K562 (cell line): ENCODE measurements at regions not wholly inside any gene's neighbourhood (a gene's known extent, or its start where the extent isn't known, plus 50 kb on each side); places are given as distances from the start of the nearest gene placed in this dataset.

Source experiments
- ATAC-seq: fragments of 200-7000 bp; cut with Tn5 transposase; 3 replicates; pipeline ENCODE4 v1.9.1; 2020; ENCODE audit warnings: moderate library complexity
- BruUV-seq: library from RNA; stranded (reverse); fragments of 400-500 nt; replicated peaks from 2 replicates; lab custom pipeline; 2021; lab: Mats Ljungman, UMichigan
- CTCF ChIA-PET: fragments of 300-600 bp; formaldehyde crosslinking; extraction: SDS; loops from one replicate; lab custom pipeline; 2021; ENCODE audit warnings: low intra/inter-chr PET ratio; lab: Yijun Ruan, JAX
- POLR2A ChIA-PET: fragments of 300-600, 350-650 bp; sonication (Branson Sonifier 250); formaldehyde crosslinking; extraction: SDS; loops from one replicate; lab custom pipeline; 2021; ENCODE audit warnings: antibody characterized with exemption, inconsistent platforms; lab: Yijun Ruan, JAX
- DNase-seq, 4 experiments: peaks; one replicate each; pipeline versions ENCODE4 v3.0.0 to v3.0.0-alpha.2; 2011 to 2018; ENCODE audit warnings: low spot score in 3 of 4, mixed read lengths in 3 of 4; ENCODE audit errors: extremely low read depth in 1 of 4
- FAIRE-seq: peaks from 2 replicates; lab custom pipeline; 2011; peaks lifted over from hg19 to GRCh38; lab: Jason Lieb, UNC
- H2AFZ ChIP-seq: 2 replicates; pipeline ENCODE4 v1.6.0; 2011; ENCODE audit warnings: low read depth, low read length, control low read depth, inconsistent platforms
- H3K27ac ChIP-seq: fragments of 200-600 bp; 3 replicates; pipeline ENCODE4 v1.8.0; 2011; ENCODE audit warnings: low read depth, mild to moderate bottlenecking, control low read depth, inconsistent platforms, low read length, moderate library complexity, mixed read lengths; ENCODE audit errors: extremely low read depth
- H3K27me3 ChIP-seq, 2 experiments: fragments of 300-600 bp in 1 of 2; 2 replicates in 1 of 2; 3 replicates in 1 of 2; pipeline versions ENCODE4 v1.6.0 to v1.8.0; 2011; ENCODE audit warnings: inconsistent platforms in 2 of 2, low read length in 2 of 2, mild to moderate bottlenecking in 1 of 2, mixed read lengths in 1 of 2, moderate library complexity in 1 of 2; ENCODE audit not compliant: control insufficient read depth in 2 of 2, insufficient read depth in 2 of 2
- H3K36me3 ChIP-seq: fragments of 300-600 bp; 3 replicates; pipeline ENCODE4 v1.8.0; 2011; ENCODE audit warnings: mild to moderate bottlenecking, low read length, inconsistent platforms; ENCODE audit not compliant: control insufficient read depth, insufficient read depth
- H3K4me1 ChIP-seq, 2 experiments: fragments of 200-600 bp in 1 of 2; replicated peaks in 1 of 2; 2 replicates in 1 of 2; 3 replicates in 1 of 2; pipeline versions ENCODE4 v1.5.1 to v1.8.0; 2011; ENCODE audit warnings: inconsistent platforms in 2 of 2, low read length in 2 of 2, mild to moderate bottlenecking in 1 of 2, mixed read lengths in 1 of 2, moderate library complexity in 1 of 2; ENCODE audit not compliant: control insufficient read depth in 2 of 2, insufficient read depth in 2 of 2
- H3K4me2 ChIP-seq: 2 replicates; pipeline ENCODE4 v1.6.1; 2011; ENCODE audit warnings: low read length, control low read depth, inconsistent platforms, mixed read lengths; ENCODE audit not compliant: insufficient read depth
- H3K4me3 ChIP-seq: fragments of 200-600 bp; sonication (generic), shearing (Covaris generic); 2 replicates; pipeline ENCODE4 v1.5.1; 2016; ENCODE audit warnings: control low read depth, inconsistent platforms
- H3K79me2 ChIP-seq: fragments of 200-600 bp; 3 replicates; pipeline ENCODE4 v1.8.0; 2011; ENCODE audit warnings: low read length, inconsistent platforms; ENCODE audit not compliant: control insufficient read depth, insufficient read depth
- H3K9ac ChIP-seq, 2 experiments: 2 replicates each; pipeline versions ENCODE4 v1.6.0 to v1.6.1; 2011; ENCODE audit warnings: low read depth in 2 of 2, low read length in 2 of 2, control low read depth in 1 of 2, inconsistent platforms in 1 of 2, mild to moderate bottlenecking in 1 of 2, mixed read lengths in 1 of 2; ENCODE audit not compliant: insufficient read depth in 1 of 2
- H3K9me1 ChIP-seq: one replicate; pipeline ENCODE4 v1.6.0; 2011; ENCODE audit warnings: inconsistent platforms, mild to moderate bottlenecking, low read length, moderate library complexity; ENCODE audit not compliant: control insufficient read depth, insufficient read depth
- H3K9me3 ChIP-seq: replicated peaks from 2 replicates; pipeline ENCODE4 v1.5.1; 2011; ENCODE audit warnings: low read depth, low read length, inconsistent platforms; ENCODE audit not compliant: control insufficient read depth, insufficient read depth
- H4K20me1 ChIP-seq: replicated peaks from 2 replicates; pipeline ENCODE4 v1.6.1; 2011; ENCODE audit warnings: low read length, inconsistent platforms, mixed read lengths; ENCODE audit not compliant: control insufficient read depth, insufficient read depth
- CEBPB ChIP-seq: fragments of 450-650 bp; IDR thresholded peaks from 2 replicates; pipeline ENCODE4 v1.6.1; 2016; ENCODE audit warnings: missing genetic modification characterization, missing compliant biosample characterization
- LEF1 ChIP-seq: fragments of 450-650 bp; IDR thresholded peaks from 2 replicates; pipeline ENCODE4 v1.6.1; 2016; ENCODE audit warnings: mild to moderate bottlenecking
- NR1H2 ChIP-seq: sonication (generic); formaldehyde crosslinking; IDR thresholded peaks from 2 replicates; pipeline ENCODE4 v1.4.0; 2020; ENCODE audit warnings: mild to moderate bottlenecking, missing genetic modification reagents
- PPARD ChIP-seq: fragments of 250-450 bp; sonication (Bioruptor Pico); IDR thresholded peaks from 2 replicates; pipeline ENCODE4 v1.8.0; 2022; ENCODE audit warnings: inconsistent platforms, mild to moderate bottlenecking, moderate library complexity
- SAP30 ChIP-seq: fragments of 200-600 bp; sonication (generic); IDR thresholded peaks from 2 replicates; pipeline ENCODE4 v1.6.1; 2012; ENCODE audit warnings: borderline replicate concordance, low read depth, mild to moderate bottlenecking, moderate library complexity, low read length, control low read depth, inconsistent platforms; ENCODE audit not compliant: insufficient read depth, poor library complexity, severe bottlenecking
- SP1 ChIP-seq: sonication (generic); formaldehyde crosslinking; IDR thresholded peaks from 2 replicates; pipeline ENCODE4 v1.8.1; 2022; ENCODE audit warnings: mild to moderate bottlenecking, missing genetic modification reagents
- ZNF445 ChIP-seq: fragments of 250-450 bp; sonication (Bioruptor Pico); IDR thresholded peaks from 2 replicates; pipeline ENCODE4 v1.4.0; 2020; ENCODE audit warnings: low read depth, mild to moderate bottlenecking, moderate library complexity
- ZNF785 ChIP-seq: fragments of 250-450 bp; sonication (Bioruptor Pico); IDR thresholded peaks from 2 replicates; pipeline ENCODE4 v1.4.0; 2020; ENCODE audit warnings: mild to moderate bottlenecking
- WGBS: fragments of 100-300 bp; shearing (Covaris generic); methylation state at CpG from one replicate; pipeline ENCODE4 v1.1.6; 2016; ENCODE audit warnings: low coverage, mixed read lengths; ENCODE audit not compliant: insufficient coverage; ENCODE audit errors: missing lambda C conversion rate; 5-methylcytosine and 5-hydroxymethylcytosine counted together
- in situ Hi-C: fragments of 300-500 bp; cut with MboI; formaldehyde crosslinking; loops from 4 replicates; pipeline ENCODE4 v1.15.0; 2018; ENCODE audit warnings: inconsistent platforms, mixed read lengths
- intact Hi-C: fragments of 100-400 bp; cut with micrococcal nuclease; formaldehyde crosslinking; loops from 2 replicates; pipeline ENCODE4 v1.14.2; 2022
- TF ChIP-seq, protein P1 (sequence below): fragments of 450-650 bp; formaldehyde crosslinking; IDR thresholded peaks from 2 replicates; pipeline ENCODE4 v1.4.0; 2022; ENCODE audit warnings: missing genetic modification characterization
- TF ChIP-seq, protein P2 (sequence below): fragments of 200-800 bp; sonication (Bioruptor generic); IDR thresholded peaks from 2 replicates; pipeline ENCODE4 v1.6.1; 2016; ENCODE audit warnings: missing genetic modification characterization, missing compliant biosample characterization

DNA sequence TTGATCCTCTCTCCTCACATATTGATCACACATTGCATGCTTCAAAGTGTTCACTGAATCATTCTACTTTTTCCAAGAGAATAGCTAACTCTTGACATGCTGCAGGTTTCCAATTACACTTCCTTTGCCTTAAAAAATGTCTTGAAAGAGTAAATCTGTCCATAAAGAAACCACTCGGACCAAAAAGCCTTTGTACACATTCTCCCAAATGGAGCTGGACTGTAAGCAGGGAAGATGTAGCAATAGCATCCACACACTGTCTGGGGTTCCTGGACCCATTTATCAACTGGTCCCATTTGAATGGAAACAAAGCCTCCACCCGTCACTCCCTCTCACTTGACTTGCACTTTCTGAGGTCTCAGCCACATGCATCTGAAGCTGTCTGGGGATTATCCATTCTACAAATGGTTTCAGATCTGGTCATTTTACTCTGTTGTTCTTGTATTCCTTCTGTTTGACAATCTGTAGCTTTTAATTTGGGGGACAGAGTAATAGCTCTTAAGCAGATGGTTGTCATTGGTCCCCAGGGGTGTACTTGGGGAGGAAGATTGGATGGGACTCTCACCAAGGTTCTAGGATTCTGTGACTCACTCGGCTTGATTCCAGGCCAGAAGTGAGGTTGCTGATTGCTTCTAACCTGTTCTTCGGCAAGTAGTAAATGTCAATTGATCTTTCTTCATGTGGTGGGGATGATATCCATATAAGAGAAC lies 203.5 kb downstream of the HIBADH start:
- Histone ChIP-seq H3K36me3 (no peaks in the 10 kb centered on the region), H3K4me1 (no peaks in the 10 kb centered on the region; a peak in 1 of 5 replicates), H3K9me3 (no peaks in the 10 kb centered on the region), H3K27me3 (peaks cover 0 to 2% of the 10 kb centered on the region in 2 experiments; a peak in 3 of 5 replicates), H3K79me2 (no peaks in the 10 kb centered on the region), H3K4me3 (no peak overlapping the region), H2AFZ (no peak overlapping the region), H3K4me2 (no peak overlapping the region), H4K20me1 (no peaks in the 10 kb centered on the region), H3K27ac (no peak overlapping the region), H3K9ac (no peak overlapping the region), H3K9me1 (no peaks in the 10 kb centered on the region)
- intact Hi-C loops (no loop called here), in situ Hi-C loops (no loop called here)
- 7% methylated on average over 4 of the region's 4 CpGs for WGBS
- CTCF ChIA-PET: no interaction called here
- no TSS peak for BruUV-seq
- POLR2A ChIA-PET: interaction anchor here (0.7 kb wide), 1 partner anchor 13 kb away, joined by 3 read pairs; no protein-coding TSS in a partner anchor
- no peak for FAIRE-seq
- no peak for TF ChIP-seq LEF1
- no peak for TF ChIP-seq SAP30
- no peak for TF ChIP-seq SP1 (CRISPR knock-in tag)
- no peak for TF ChIP-seq PPARD (CRISPR knock-in tag)
- no peak for ATAC-seq
- no peak for DNase-seq

DNA sequence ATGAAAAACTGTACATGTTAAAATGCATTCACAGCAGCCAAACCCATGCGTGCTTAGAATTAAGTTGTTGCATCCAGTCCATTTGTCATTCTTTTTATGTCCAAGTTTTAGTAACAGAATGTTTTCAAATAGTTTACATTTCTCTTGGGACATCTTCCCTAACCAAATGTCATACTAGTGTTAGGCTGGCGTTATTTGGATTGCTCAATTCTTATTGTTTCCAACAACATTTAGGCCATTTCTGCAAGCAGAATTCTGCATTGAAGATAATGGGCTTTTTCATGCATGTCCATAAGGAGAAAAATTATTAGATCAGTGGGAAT lies 203.0 kb downstream of the HIBADH start:
- ATAC-seq (no peak), DNase-seq (no peak), FAIRE-seq (no peak)
- H4K20me1 ChIP-seq: no peaks in the 10 kb centered on the region
- no peaks in the 10 kb centered on the region for H3K36me3 ChIP-seq
- no peak overlapping the region for H3K9ac ChIP-seq
- H3K4me3 ChIP-seq: no peak overlapping the region
- BruUV-seq: no TSS peak
- intact Hi-C loops (no loop called here), in situ Hi-C loops (no loop called here)
- ChIA-PET CTCF (no interaction called here), POLR2A (no interaction called here)
- no peaks in the 10 kb centered on the region for H3K4me1 ChIP-seq
- no peaks in the 10 kb centered on the region for H3K9me3 ChIP-seq
- no peak overlapping the region for H3K27ac ChIP-seq
- H3K4me2 ChIP-seq: no peak overlapping the region
- WGBS: 3% methylated on average over 2 of the region's 2 CpGs
- no peaks in the 10 kb centered on the region for H3K79me2 ChIP-seq
- H2AFZ ChIP-seq: no peak overlapping the region
- H3K27me3 ChIP-seq: no peaks in the 10 kb centered on the region; a peak in 1 of 5 replicates
- H3K9me1 ChIP-seq: no peaks in the 10 kb centered on the region
- TF ChIP-seq CEBPB (tag) (no peak), NR1H2 (CRISPR knock-in tag) (no peak), ZNF785 (CRISPR knock-in tag) (no peak), ZNF445 (CRISPR knock-in tag) (no peak)
- TF ChIP-seq, protein P1, sequence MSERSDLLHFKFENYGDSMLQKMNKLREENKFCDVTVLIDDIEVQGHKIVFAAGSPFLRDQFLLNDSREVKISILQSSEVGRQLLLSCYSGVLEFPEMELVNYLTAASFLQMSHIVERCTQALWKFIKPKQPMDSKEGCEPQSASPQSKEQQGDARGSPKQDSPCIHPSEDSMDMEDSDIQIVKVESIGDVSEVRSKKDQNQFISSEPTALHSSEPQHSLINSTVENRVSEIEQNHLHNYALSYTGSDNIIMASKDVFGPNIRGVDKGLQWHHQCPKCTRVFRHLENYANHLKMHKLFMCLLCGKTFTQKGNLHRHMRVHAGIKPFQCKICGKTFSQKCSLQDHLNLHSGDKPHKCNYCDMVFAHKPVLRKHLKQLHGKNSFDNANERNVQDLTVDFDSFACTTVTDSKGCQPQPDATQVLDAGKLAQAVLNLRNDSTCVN (CRISPR knock-in tag): no peak
- TF ChIP-seq, protein P2, sequence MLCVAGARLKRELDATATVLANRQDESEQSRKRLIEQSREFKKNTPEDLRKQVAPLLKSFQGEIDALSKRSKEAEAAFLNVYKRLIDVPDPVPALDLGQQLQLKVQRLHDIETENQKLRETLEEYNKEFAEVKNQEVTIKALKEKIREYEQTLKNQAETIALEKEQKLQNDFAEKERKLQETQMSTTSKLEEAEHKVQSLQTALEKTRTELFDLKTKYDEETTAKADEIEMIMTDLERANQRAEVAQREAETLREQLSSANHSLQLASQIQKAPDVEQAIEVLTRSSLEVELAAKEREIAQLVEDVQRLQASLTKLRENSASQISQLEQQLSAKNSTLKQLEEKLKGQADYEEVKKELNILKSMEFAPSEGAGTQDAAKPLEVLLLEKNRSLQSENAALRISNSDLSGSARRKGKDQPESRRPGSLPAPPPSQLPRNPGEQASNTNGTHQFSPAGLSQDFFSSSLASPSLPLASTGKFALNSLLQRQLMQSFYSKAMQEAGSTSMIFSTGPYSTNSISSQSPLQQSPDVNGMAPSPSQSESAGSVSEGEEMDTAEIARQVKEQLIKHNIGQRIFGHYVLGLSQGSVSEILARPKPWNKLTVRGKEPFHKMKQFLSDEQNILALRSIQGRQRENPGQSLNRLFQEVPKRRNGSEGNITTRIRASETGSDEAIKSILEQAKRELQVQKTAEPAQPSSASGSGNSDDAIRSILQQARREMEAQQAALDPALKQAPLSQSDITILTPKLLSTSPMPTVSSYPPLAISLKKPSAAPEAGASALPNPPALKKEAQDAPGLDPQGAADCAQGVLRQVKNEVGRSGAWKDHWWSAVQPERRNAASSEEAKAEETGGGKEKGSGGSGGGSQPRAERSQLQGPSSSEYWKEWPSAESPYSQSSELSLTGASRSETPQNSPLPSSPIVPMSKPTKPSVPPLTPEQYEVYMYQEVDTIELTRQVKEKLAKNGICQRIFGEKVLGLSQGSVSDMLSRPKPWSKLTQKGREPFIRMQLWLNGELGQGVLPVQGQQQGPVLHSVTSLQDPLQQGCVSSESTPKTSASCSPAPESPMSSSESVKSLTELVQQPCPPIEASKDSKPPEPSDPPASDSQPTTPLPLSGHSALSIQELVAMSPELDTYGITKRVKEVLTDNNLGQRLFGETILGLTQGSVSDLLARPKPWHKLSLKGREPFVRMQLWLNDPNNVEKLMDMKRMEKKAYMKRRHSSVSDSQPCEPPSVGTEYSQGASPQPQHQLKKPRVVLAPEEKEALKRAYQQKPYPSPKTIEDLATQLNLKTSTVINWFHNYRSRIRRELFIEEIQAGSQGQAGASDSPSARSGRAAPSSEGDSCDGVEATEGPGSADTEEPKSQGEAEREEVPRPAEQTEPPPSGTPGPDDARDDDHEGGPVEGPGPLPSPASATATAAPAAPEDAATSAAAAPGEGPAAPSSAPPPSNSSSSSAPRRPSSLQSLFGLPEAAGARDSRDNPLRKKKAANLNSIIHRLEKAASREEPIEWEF (CRISPR knock-in tag): no peak
